ENCODE measurements at regions not wholly inside any gene's neighbourhood (a gene's known extent, or its start where the extent isn't known, plus 50 kb on each side); places are given as distances from the start of the nearest gene placed in this dataset.

GRCh38 chr13:105979131-105980011 is 556.1 kb downstream of the EFNB2 start:
- ChIA-PET CTCF (no interaction called here), POLR2A (no interaction called here)
- no peak for TF ChIP-seq CTCF (IDR thresholded peaks at IDR 0.05; ENCODE audit: control extremely low read depth, extremely low read depth, low read depth, missing control alignments)
- DNase-seq (ENCODE audit: extremely low spot score), result no peak

- ChIA-PET POLR2A (no interaction called here), CTCF (interaction anchor here (1.2 kb wide), 1 partner anchor 10 kb away, joined by 3 read pairs; no protein-coding TSS in a partner anchor)
- DNase-seq (ENCODE audit: extremely low spot score), result no peak
- no peak for TF ChIP-seq CTCF (IDR thresholded peaks at IDR 0.05; ENCODE audit: control extremely low read depth, extremely low read depth, low read depth, missing control alignments)
These were observed 561.1 kb downstream of the EFNB2 start for GRCh38 chr13:105974380-105974779.

- TF ChIP-seq CTCF (IDR thresholded peaks at IDR 0.05; ENCODE audit: control extremely low read depth, extremely low read depth, low read depth, missing control alignments), result no peak
- ChIA-PET CTCF (interaction anchor here (1.1 to 1.3 kb wide), 3 partner anchors 8 to 24 kb away, joined by 3 to 7 read pairs (median 3); no protein-coding TSS in a partner anchor), POLR2A (no interaction called here)
- DNase-seq (ENCODE audit: extremely low spot score), result no peak
These were observed 562.5 kb downstream of the EFNB2 start for GRCh38 chr13:105972811-105973590.

GRCh38 chr13:105972306-105972721 is 563.1 kb downstream of the EFNB2 start:
- no peak for TF ChIP-seq CTCF (IDR thresholded peaks at IDR 0.05; ENCODE audit: control extremely low read depth, extremely low read depth, low read depth, missing control alignments)
- POLR2A ChIA-PET, result no interaction called here
- CTCF ChIA-PET, result interaction anchor here (1.0 to 1.3 kb wide), 3 partner anchors 9 to 30 kb away, joined by 3 to 7 read pairs (median 4); no protein-coding TSS in a partner anchor
- no peak for DNase-seq (ENCODE audit: extremely low spot score)

- ChIA-PET CTCF (interaction anchor here (1.0 to 1.3 kb wide), 3 partner anchors 10 to 31 kb away, joined by 3 to 7 read pairs (median 4); no protein-coding TSS in a partner anchor), POLR2A (no interaction called here)
- no peak for DNase-seq (ENCODE audit: extremely low spot score)
- TF ChIP-seq CTCF (IDR thresholded peaks at IDR 0.05; ENCODE audit: control extremely low read depth, extremely low read depth, low read depth, missing control alignments), result no peak
These were observed 563.7 kb downstream of the EFNB2 start for GRCh38 chr13:105971738-105972137.

GRCh38 chr13:105971312-105971711 is 564.1 kb downstream of the EFNB2 start:
- POLR2A ChIA-PET, result no interaction called here
- no peak for DNase-seq (ENCODE audit: extremely low spot score)
- CTCF ChIA-PET, result interaction anchor here (1.0 kb wide), 1 partner anchor 31 kb away, joined by 4 read pairs; no protein-coding TSS in a partner anchor
- no peak for TF ChIP-seq CTCF (IDR thresholded peaks at IDR 0.05; ENCODE audit: control extremely low read depth, extremely low read depth, low read depth, missing control alignments)
